Neuron (in vitro differentiated cells): ENCODE measurements at regions not wholly inside any gene's neighbourhood (a gene's known extent, or its start where the extent isn't known, plus 50 kb on each side); places are given as distances from the start of the nearest gene placed in this dataset.
"Not testable (repeated sequence)": the region's sequence is repeated elsewhere in the genome, so short reads cannot be mapped to it uniquely, and the experiment has no call there.

Experiments used
- H2AFZ ChIP-seq: one replicate; pipeline ENCODE4 v1.6.1; 2013; ENCODE audit warnings: low read depth, mild to moderate bottlenecking, inconsistent platforms, low read length, moderate library complexity
- H3K27me3 ChIP-seq: one replicate; pipeline ENCODE4 v1.6.1; 2013; ENCODE audit warnings: low read length; ENCODE audit not compliant: insufficient read depth
- H3K36me3 ChIP-seq: one replicate; pipeline ENCODE4 v1.6.1; 2013; ENCODE audit warnings: low read length; ENCODE audit not compliant: insufficient read depth
- H3K4me1 ChIP-seq: one replicate; pipeline ENCODE4 v1.6.1; 2013; ENCODE audit warnings: low read length; ENCODE audit not compliant: insufficient read depth
- H3K4me3 ChIP-seq: 2 replicates; pipeline ENCODE4 v1.5.1; 2013; ENCODE audit warnings: mild to moderate bottlenecking, low read length, moderate library complexity
- H3K9me3 ChIP-seq: one replicate; pipeline ENCODE4 v1.6.1; 2013; ENCODE audit warnings: low read length

DNA sequence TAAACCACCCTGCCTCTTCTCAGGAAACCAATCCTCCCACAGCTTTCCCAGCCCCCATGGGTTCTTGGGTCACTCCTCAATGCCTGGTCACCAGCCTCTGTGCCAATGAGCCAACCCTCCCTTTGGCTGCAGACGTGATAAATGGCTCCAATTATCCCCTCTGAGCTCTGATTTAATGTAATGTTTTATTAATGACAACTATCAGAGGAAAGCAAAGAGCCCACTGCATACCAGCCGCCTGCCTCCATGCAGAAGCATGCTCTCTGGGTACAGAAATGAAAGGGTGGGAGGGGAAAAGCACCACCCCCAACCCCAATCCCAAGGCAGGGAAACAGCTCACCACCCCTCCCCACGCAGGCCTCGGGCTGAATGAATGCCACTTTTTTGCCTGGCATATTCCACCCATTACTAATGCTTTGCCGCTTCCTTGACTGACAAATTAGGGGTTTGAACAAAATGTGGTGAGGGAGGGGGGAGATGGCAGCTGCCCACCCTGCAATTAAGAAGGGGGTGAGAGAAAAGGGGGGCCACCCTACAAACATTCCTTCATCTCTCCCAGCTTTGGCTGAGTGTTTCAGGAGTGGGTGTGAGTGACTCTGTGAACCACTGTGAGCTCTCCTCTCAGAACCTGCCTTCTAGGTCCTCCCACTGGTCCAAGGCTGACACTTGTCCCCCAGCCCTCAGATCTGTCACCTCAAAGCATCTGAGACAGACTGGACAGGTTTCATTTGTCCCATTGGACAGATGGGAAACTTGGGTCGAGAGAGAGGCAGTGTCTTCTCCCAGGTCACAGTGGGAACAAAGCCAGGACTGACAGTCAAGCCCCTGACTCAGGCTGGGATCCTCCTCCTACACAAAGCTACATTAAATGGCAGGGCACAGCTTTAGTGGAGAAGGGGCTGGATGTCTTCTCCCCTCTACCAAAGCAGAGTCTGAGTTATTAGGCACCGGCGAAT is 161.5 kb downstream of the TMEM132E start:
- H3K4me3 ChIP-seq, result no peak overlapping the region
- no peaks in the 10 kb centered on the region for H3K4me1 ChIP-seq
- no peaks in the 10 kb centered on the region for H3K9me3 ChIP-seq
- peaks cover 8% of the 10 kb centered on the region for H3K27me3 ChIP-seq
- no peak overlapping the region for H2AFZ ChIP-seq
- no peaks in the 10 kb centered on the region for H3K36me3 ChIP-seq

GRCh38 chr17:34739386-34739785 is 160.0 kb downstream of the TMEM132E start:
- H3K36me3 ChIP-seq, result no peaks in the 10 kb centered on the region
- no peaks in the 10 kb centered on the region for H3K4me1 ChIP-seq
- H3K4me3 ChIP-seq, result no peak overlapping the region
- H3K27me3 ChIP-seq, result peaks cover 8% of the 10 kb centered on the region
- H3K9me3 ChIP-seq, result no peaks in the 10 kb centered on the region
- H2AFZ ChIP-seq, result no peak overlapping the region

DNA sequence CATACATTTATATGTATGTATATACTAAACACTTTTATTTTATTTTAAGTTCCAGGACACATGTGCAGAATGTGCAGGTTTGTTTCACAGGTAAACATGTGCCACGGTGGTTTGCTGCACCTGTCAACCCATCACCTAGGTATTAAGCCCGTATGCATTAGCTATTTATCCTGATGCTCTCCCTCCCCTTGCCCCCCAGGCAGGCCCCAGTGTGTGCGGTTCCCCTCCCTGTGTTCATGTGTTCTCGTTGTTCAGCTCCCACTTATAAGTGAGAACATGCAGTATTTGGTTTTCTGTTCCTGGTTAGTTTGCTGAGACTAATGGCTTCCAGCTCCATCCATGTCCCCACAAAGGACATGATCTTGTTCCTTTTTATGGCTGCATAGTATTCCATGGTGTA is 158.3 kb downstream of the TMEM132E start:
- not testable (repeated sequence) for H3K9me3 ChIP-seq, H3K4me1 ChIP-seq, H3K4me3 ChIP-seq, H3K36me3 ChIP-seq, H2AFZ ChIP-seq
- peaks cover 12% of the 10 kb centered on the region for H3K27me3 ChIP-seq

DNA sequence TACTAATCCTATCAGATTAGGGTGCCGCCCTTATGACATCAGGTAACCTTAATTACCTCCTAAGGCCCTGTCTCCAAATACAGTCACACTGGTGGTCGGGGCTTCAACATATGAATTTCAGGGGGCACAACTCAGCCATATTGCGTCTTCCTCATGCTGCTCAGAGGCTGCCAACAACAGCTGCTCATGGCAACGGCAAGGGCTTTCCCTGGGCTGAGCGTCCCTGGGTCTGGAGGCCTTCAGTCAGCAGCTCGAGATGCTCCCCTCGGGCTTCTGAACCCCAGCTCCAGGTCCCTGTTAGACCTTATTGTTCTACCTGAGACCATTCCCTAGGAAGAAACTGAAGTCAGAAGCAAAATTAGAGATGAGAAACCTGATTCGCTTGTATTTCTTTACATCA is 157.2 kb downstream of the TMEM132E start:
- no peaks in the 10 kb centered on the region for H3K36me3 ChIP-seq
- no peak overlapping the region for H2AFZ ChIP-seq
- no peak overlapping the region for H3K4me3 ChIP-seq
- no peaks in the 10 kb centered on the region for H3K9me3 ChIP-seq
- no peaks in the 10 kb centered on the region for H3K4me1 ChIP-seq
- peaks cover 12% of the 10 kb centered on the region for H3K27me3 ChIP-seq

GRCh38 chr17:34733333-34733732 is 154.0 kb downstream of the TMEM132E start:
- H3K9me3 ChIP-seq, result no peaks in the 10 kb centered on the region
- no peak overlapping the region for H3K4me3 ChIP-seq
- H3K4me1 ChIP-seq, result no peaks in the 10 kb centered on the region
- no peaks in the 10 kb centered on the region for H3K36me3 ChIP-seq
- peaks cover 12% of the 10 kb centered on the region for H3K27me3 ChIP-seq
- no peak overlapping the region for H2AFZ ChIP-seq

DNA sequence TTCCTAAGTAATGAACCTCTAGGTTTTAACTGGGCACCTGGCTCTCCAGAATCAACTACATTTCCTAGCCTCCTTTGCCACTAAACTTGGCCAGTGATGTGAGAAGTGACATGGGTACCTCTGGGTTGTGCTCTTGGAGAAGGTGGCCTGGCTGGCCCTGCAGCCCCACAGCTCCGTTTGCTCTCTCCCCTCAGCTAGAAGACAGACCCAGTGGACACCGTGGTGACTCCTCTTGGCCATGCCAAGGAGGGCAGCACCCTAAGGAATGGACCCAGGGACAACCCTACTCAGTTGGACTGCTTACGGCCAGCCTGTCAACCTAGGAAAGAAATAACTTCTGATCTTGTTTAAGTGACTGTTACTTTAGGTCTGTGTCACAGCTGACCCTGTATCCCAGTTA is 151.4 kb downstream of the TMEM132E start:
- Histone ChIP-seq H2AFZ (no peak overlapping the region), H3K9me3 (no peaks in the 10 kb centered on the region), H3K36me3 (no peaks in the 10 kb centered on the region), H3K4me3 (no peak overlapping the region), H3K4me1 (no peaks in the 10 kb centered on the region), H3K27me3 (peaks cover 4% of the 10 kb centered on the region)

- Histone ChIP-seq H3K4me1 (no peaks in the 10 kb centered on the region), H3K27me3 (peaks cover 2% of the 10 kb centered on the region)
Observed at GRCh38 chr17:34728771-34729310, 149.5 kb downstream of the TMEM132E start.

GRCh38 chr17:34727601-34728000 is 148.2 kb downstream of the TMEM132E start:
- no peak overlapping the region for H2AFZ ChIP-seq
- no peaks in the 10 kb centered on the region for H3K36me3 ChIP-seq
- no peak overlapping the region for H3K4me3 ChIP-seq
- no peaks in the 10 kb centered on the region for H3K9me3 ChIP-seq
- H3K27me3 ChIP-seq, result peaks cover 13% of the 10 kb centered on the region
- no peaks in the 10 kb centered on the region for H3K4me1 ChIP-seq

More at GRCh38 chr17:34728771-34729310, 149.5 kb downstream of the TMEM132E start:
- Histone ChIP-seq H2AFZ (no peak overlapping the region), H3K36me3 (no peaks in the 10 kb centered on the region), H3K9me3 (no peaks in the 10 kb centered on the region), H3K4me3 (no peak overlapping the region)

DNA sequence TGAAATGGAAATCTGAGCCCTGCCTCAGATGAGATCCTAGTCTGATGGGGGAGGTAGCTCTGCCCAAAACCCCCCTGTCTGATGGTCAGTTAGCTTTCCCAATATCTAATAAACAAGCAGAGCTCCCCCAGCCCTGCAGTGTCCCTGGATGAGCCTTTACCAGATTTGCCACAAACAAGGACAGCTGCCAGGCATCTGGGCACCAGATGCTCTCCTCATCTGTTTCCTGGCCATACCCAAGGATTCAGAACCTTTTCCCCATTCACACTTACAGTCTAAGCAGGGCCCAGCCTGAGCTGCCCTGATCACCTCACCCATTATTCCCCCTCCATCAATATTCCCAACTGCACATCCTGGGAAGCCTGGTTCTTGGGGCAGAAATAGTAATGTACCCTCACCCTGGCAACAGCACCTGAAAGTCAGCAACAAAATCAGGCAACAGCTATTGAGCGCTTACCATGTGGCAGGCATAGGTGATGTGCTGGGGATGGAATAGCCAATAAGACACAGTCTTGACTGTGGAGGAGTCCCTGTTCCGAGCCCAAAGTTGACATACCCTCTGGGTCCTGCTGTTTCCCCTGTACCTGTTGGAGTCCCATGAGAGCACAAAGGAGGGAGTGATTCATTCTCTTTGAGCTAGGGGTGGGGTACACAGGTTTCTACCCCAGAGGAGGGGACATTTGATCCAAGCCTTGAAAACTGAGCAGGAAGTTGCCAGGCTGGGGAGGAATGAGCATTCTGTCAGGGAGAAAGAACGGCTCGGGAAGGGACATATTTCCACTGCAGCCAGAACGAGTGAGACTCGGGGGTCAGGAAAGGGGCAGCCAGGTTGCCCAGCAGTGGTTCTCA is 147.4 kb downstream of the TMEM132E start:
- Histone ChIP-seq H3K27me3 (peaks cover 16% of the 10 kb centered on the region), H3K9me3 (no peaks in the 10 kb centered on the region), H3K4me3 (no peak overlapping the region), H3K36me3 (no peaks in the 10 kb centered on the region), H2AFZ (no peak overlapping the region), H3K4me1 (no peaks in the 10 kb centered on the region)

GRCh38 chr17:34725725-34726124 is 146.3 kb downstream of the TMEM132E start:
- H3K36me3 ChIP-seq, result no peaks in the 10 kb centered on the region
- H3K4me1 ChIP-seq, result no peaks in the 10 kb centered on the region
- H3K4me3 ChIP-seq, result no peak overlapping the region
- no peaks in the 10 kb centered on the region for H3K9me3 ChIP-seq
- peaks cover 16% of the 10 kb centered on the region for H3K27me3 ChIP-seq
- no peak overlapping the region for H2AFZ ChIP-seq

GRCh38 chr17:34725008-34725407 is 145.6 kb downstream of the TMEM132E start:
- Histone ChIP-seq H3K27me3 (peaks cover 21% of the 10 kb centered on the region), H3K36me3 (no peaks in the 10 kb centered on the region), H3K4me1 (no peaks in the 10 kb centered on the region), H2AFZ (no peak overlapping the region), H3K9me3 (no peaks in the 10 kb centered on the region), H3K4me3 (no peak overlapping the region)

DNA sequence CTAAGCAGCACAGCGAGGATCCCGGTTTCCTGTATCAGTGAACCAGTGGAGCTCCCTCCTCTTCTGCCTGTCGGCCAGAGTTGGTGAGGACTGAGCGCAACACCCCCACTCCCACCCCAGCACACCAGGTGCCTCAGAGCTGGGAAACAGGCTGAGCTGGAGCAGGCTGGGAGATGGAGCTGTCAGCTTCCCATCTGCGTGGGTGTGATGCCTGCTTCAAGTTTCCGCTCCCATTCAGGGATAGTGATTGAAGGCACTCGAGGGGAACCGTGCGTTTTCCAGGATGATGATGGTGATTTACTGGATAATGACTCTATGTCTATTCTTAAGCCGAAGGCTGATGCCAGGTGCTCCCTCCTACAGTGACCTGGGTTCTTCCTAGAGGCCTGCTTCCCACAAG is 144.5 kb downstream of the TMEM132E start:
- Histone ChIP-seq H3K4me3 (no peak overlapping the region), H3K9me3 (no peaks in the 10 kb centered on the region), H3K4me1 (no peaks in the 10 kb centered on the region), H3K36me3 (no peaks in the 10 kb centered on the region), H2AFZ (no peak overlapping the region), H3K27me3 (peaks cover 21% of the 10 kb centered on the region)

DNA sequence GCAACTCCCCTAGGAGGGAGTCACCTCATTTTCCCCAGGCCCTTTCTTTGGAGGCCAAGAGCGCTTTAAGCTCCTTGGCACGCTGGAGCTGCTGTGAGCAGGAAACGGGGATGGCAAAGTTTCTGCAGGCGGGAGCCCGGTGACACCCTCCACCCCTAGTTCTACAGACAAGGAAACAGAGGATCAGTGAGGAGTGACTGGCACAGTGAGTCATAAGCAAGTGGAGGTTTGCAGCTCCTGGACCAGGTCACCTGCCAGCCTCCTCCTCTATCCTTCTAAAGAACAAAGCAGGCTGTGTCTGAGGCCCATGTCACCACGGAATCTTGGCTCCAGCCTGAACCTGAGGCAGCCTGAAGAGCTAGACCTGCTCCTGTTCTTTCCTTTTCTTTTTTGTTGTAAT is 141.9 kb downstream of the TMEM132E start:
- Histone ChIP-seq H2AFZ (no peak overlapping the region), H3K36me3 (no peaks in the 10 kb centered on the region), H3K27me3 (peaks cover 21% of the 10 kb centered on the region)

More for the DNA sequence above, 141.9 kb downstream of the TMEM132E start:
- Histone ChIP-seq H3K9me3 (no peaks in the 10 kb centered on the region), H3K4me3 (no peak overlapping the region), H3K4me1 (no peaks in the 10 kb centered on the region)
